HEK293 (cell line): ENCODE measurements at regions not wholly inside any gene's neighbourhood (a gene's known extent, or its start where the extent isn't known, plus 50 kb on each side); places are given as distances from the start of the nearest gene placed in this dataset.

Source experiments
- TCF7L2 ChIP-seq: IDR thresholded peaks from 2 replicates; pipeline ENCODE4 v1.6.1; 2011; ENCODE audit warnings: low read depth, mild to moderate bottlenecking, inconsistent platforms, low read length, moderate library complexity, borderline replicate concordance
- TF ChIP-seq, protein P1 (sequence below): fragments of 450-650 bp; formaldehyde crosslinking; IDR thresholded peaks from 2 replicates; pipeline ENCODE4 v1.5.1; 2016; ENCODE audit warnings: missing biosample characterization, missing genetic modification characterization
- TF ChIP-seq, protein P2 (sequence below): fragments of 450-650 bp; formaldehyde crosslinking; IDR thresholded peaks from 2 replicates; pipeline ENCODE4 v1.5.1; 2016; ENCODE audit warnings: missing biosample characterization, missing genetic modification characterization
- TF ChIP-seq, protein P3 (sequence below): fragments of 450-650 bp; formaldehyde crosslinking; IDR thresholded peaks from 2 replicates; pipeline ENCODE4 v1.5.1; 2017; ENCODE audit warnings: missing biosample characterization, missing genetic modification characterization
- TF ChIP-seq, protein P4 (sequence below): fragments of 450-650 bp; formaldehyde crosslinking; conservative IDR thresholded peaks from 2 replicates; pipeline ENCODE4 v1.5.1; 2016; ENCODE audit warnings: low read depth, missing biosample characterization, missing genetic modification characterization

DNA sequence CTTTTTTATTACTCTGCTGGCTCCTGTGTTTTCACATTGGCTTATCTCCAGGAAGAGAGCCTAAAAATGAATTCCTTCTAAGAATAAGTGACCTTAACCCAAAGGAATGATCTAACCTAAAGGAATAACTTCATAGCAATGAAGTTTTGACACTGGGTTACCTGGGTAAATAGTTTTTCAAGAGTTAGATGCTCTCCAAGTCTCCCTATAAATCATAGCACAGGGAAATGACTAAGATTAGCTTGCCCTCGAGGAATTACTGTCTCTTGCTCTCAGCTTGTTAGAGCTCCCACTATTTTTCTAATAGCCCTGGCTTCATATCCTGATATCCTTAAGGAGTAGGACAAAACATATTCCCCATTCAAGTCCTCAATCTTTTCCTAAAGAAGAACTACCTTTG is 66.3 kb downstream of the SPRY2 start:
- TF ChIP-seq TCF7L2 = no peak
- TF ChIP-seq, protein P1, sequence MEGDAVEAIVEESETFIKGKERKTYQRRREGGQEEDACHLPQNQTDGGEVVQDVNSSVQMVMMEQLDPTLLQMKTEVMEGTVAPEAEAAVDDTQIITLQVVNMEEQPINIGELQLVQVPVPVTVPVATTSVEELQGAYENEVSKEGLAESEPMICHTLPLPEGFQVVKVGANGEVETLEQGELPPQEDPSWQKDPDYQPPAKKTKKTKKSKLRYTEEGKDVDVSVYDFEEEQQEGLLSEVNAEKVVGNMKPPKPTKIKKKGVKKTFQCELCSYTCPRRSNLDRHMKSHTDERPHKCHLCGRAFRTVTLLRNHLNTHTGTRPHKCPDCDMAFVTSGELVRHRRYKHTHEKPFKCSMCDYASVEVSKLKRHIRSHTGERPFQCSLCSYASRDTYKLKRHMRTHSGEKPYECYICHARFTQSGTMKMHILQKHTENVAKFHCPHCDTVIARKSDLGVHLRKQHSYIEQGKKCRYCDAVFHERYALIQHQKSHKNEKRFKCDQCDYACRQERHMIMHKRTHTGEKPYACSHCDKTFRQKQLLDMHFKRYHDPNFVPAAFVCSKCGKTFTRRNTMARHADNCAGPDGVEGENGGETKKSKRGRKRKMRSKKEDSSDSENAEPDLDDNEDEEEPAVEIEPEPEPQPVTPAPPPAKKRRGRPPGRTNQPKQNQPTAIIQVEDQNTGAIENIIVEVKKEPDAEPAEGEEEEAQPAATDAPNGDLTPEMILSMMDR (tag by site-specific recombination) = no peak
- TF ChIP-seq, protein P2, sequence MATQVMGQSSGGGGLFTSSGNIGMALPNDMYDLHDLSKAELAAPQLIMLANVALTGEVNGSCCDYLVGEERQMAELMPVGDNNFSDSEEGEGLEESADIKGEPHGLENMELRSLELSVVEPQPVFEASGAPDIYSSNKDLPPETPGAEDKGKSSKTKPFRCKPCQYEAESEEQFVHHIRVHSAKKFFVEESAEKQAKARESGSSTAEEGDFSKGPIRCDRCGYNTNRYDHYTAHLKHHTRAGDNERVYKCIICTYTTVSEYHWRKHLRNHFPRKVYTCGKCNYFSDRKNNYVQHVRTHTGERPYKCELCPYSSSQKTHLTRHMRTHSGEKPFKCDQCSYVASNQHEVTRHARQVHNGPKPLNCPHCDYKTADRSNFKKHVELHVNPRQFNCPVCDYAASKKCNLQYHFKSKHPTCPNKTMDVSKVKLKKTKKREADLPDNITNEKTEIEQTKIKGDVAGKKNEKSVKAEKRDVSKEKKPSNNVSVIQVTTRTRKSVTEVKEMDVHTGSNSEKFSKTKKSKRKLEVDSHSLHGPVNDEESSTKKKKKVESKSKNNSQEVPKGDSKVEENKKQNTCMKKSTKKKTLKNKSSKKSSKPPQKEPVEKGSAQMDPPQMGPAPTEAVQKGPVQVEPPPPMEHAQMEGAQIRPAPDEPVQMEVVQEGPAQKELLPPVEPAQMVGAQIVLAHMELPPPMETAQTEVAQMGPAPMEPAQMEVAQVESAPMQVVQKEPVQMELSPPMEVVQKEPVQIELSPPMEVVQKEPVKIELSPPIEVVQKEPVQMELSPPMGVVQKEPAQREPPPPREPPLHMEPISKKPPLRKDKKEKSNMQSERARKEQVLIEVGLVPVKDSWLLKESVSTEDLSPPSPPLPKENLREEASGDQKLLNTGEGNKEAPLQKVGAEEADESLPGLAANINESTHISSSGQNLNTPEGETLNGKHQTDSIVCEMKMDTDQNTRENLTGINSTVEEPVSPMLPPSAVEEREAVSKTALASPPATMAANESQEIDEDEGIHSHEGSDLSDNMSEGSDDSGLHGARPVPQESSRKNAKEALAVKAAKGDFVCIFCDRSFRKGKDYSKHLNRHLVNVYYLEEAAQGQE = no peak
- TF ChIP-seq, protein P3, sequence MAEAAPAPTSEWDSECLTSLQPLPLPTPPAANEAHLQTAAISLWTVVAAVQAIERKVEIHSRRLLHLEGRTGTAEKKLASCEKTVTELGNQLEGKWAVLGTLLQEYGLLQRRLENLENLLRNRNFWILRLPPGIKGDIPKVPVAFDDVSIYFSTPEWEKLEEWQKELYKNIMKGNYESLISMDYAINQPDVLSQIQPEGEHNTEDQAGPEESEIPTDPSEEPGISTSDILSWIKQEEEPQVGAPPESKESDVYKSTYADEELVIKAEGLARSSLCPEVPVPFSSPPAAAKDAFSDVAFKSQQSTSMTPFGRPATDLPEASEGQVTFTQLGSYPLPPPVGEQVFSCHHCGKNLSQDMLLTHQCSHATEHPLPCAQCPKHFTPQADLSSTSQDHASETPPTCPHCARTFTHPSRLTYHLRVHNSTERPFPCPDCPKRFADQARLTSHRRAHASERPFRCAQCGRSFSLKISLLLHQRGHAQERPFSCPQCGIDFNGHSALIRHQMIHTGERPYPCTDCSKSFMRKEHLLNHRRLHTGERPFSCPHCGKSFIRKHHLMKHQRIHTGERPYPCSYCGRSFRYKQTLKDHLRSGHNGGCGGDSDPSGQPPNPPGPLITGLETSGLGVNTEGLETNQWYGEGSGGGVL (tag by site-specific recombination) = no peak
- TF ChIP-seq, protein P4, sequence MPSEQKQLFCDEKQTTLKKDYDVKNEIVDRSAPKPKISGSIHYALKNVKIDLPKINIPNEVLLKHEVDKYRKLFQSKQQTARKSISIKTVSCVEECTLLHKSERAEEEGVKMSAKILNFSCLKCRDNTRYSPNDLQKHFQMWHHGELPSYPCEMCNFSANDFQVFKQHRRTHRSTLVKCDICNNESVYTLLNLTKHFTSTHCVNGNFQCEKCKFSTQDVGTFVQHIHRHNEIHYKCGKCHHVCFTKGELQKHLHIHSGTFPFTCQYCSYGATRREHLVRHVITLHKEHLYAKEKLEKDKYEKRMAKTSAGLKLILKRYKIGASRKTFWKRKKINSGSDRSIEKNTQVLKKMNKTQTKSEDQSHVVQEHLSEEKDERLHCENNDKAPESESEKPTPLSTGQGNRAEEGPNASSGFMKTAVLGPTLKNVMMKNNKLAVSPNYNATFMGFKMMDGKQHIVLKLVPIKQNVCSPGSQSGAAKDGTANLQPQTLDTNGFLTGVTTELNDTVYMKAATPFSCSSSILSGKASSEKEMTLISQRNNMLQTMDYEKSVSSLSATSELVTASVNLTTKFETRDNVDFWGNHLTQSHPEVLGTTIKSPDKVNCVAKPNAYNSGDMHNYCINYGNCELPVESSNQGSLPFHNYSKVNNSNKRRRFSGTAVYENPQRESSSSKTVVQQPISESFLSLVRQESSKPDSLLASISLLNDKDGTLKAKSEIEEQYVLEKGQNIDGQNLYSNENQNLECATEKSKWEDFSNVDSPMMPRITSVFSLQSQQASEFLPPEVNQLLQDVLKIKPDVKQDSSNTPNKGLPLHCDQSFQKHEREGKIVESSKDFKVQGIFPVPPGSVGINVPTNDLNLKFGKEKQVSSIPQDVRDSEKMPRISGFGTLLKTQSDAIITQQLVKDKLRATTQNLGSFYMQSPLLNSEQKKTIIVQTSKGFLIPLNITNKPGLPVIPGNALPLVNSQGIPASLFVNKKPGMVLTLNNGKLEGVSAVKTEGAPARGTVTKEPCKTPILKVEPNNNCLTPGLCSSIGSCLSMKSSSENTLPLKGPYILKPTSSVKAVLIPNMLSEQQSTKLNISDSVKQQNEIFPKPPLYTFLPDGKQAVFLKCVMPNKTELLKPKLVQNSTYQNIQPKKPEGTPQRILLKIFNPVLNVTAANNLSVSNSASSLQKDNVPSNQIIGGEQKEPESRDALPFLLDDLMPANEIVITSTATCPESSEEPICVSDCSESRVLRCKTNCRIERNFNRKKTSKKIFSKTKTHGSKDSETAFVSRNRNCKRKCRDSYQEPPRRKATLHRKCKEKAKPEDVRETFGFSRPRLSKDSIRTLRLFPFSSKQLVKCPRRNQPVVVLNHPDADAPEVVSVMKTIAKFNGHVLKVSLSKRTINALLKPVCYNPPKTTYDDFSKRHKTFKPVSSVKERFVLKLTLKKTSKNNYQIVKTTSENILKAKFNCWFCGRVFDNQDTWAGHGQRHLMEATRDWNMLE (tag by site-specific recombination) = no peak
